ENCODE measurements at regions not wholly inside any gene's neighbourhood (a gene's known extent, or its start where the extent isn't known, plus 50 kb on each side); places are given as distances from the start of the nearest gene placed in this dataset.

DNA sequence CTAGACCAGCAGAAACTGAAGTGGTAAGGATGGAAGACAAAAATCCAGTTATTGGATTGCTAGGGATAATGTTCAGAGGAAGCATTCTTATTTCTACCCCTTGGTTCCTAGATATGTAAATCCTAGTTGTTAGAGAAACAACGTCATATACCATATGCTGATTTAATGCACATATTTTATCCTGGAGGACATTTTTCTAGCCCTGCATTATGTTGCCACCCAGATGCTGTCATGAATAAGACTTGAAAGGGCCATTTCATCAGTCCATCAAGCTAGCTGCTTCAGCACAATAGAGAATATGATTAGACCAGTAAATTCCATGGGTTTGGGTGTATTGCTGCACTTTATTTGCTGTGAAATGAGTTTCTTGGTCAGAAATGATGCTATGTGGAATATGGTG lies 1736.4 kb downstream of the MAT2B start:
- TF ChIP-seq, protein P1, sequence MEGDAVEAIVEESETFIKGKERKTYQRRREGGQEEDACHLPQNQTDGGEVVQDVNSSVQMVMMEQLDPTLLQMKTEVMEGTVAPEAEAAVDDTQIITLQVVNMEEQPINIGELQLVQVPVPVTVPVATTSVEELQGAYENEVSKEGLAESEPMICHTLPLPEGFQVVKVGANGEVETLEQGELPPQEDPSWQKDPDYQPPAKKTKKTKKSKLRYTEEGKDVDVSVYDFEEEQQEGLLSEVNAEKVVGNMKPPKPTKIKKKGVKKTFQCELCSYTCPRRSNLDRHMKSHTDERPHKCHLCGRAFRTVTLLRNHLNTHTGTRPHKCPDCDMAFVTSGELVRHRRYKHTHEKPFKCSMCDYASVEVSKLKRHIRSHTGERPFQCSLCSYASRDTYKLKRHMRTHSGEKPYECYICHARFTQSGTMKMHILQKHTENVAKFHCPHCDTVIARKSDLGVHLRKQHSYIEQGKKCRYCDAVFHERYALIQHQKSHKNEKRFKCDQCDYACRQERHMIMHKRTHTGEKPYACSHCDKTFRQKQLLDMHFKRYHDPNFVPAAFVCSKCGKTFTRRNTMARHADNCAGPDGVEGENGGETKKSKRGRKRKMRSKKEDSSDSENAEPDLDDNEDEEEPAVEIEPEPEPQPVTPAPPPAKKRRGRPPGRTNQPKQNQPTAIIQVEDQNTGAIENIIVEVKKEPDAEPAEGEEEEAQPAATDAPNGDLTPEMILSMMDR (IDR thresholded peaks at IDR 0.05; ENCODE audit: poor library complexity), result no peak
- TF ChIP-seq EZH2phosphoT487 (IDR thresholded peaks at IDR 0.05; ENCODE audit: low read depth, severe bottlenecking, unreplicated experiment) (no peak), EZH2 (IDR thresholded peaks at IDR 0.05; ENCODE audit: borderline replicate concordance) (no peak)

Data from hepatocyte (in vitro differentiated cells).